OCI-LY7 (cell line): ENCODE measurements at regions not wholly inside any gene's neighbourhood (a gene's known extent, or its start where the extent isn't known, plus 50 kb on each side); places are given as distances from the start of the nearest gene placed in this dataset.

Source experiments
- EZH2phosphoT487 ChIP-seq: fragments of 200-600 bp; sonication (generic); IDR thresholded peaks from 2 replicates; pipeline ENCODE4 v1.6.1; 2018; ENCODE audit warnings: low read depth, borderline replicate concordance, mild to moderate bottlenecking, mixed run types, antibody characterized with exemption, low read length, moderate library complexity, mixed read lengths
- TF ChIP-seq, protein P1 (sequence below): fragments of 200-600 bp; sonication (generic); conservative IDR thresholded peaks from 2 replicates; pipeline ENCODE4 v1.5.1; 2014; ENCODE audit warnings: mild to moderate bottlenecking, antibody characterized with exemption, low read length, moderate library complexity, mixed read lengths

DNA sequence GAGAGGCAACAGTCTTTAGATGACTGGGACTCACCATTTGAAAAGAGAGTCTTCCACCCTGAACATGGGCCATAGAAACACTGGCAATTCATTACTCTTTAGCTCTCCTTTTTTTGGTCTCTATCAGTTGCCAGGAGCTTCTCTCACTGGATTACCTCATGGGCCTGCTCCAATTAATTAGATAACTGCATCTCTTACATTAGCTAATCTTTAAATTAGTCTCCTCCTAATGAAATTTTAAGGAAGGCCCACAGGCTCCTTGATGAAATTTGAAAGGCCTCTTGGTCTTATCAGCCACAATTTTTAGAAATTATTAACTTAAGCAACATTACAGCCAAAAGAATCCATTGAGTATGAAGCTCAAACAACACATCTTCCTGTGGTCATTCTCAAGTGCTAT, 184.4 kb downstream of the UNC5CL start:
- TF ChIP-seq, protein P1, sequence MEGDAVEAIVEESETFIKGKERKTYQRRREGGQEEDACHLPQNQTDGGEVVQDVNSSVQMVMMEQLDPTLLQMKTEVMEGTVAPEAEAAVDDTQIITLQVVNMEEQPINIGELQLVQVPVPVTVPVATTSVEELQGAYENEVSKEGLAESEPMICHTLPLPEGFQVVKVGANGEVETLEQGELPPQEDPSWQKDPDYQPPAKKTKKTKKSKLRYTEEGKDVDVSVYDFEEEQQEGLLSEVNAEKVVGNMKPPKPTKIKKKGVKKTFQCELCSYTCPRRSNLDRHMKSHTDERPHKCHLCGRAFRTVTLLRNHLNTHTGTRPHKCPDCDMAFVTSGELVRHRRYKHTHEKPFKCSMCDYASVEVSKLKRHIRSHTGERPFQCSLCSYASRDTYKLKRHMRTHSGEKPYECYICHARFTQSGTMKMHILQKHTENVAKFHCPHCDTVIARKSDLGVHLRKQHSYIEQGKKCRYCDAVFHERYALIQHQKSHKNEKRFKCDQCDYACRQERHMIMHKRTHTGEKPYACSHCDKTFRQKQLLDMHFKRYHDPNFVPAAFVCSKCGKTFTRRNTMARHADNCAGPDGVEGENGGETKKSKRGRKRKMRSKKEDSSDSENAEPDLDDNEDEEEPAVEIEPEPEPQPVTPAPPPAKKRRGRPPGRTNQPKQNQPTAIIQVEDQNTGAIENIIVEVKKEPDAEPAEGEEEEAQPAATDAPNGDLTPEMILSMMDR: no peak
- no peak for TF ChIP-seq EZH2phosphoT487
